Mucosa of stomach (tissue), 1 donor: ENCODE measurements at regions not wholly inside any gene's neighbourhood (a gene's known extent, or its start where the extent isn't known, plus 50 kb on each side); places are given as distances from the start of the nearest gene placed in this dataset.

Experiments used
- H3K27me3 ChIP-seq: one replicate; pipeline ENCODE4 v1.7.0; 2013; ENCODE audit warnings: mild to moderate bottlenecking, low read length; ENCODE audit not compliant: control insufficient read depth, insufficient read depth
- H3K36me3 ChIP-seq: one replicate; pipeline ENCODE4 v1.7.0; 2013; ENCODE audit warnings: low read length; ENCODE audit not compliant: control insufficient read depth, insufficient read depth
- H3K4me1 ChIP-seq: one replicate; pipeline ENCODE4 v1.7.0; 2013; ENCODE audit warnings: mild to moderate bottlenecking, low read length; ENCODE audit not compliant: control insufficient read depth, insufficient read depth
- H3K4me3 ChIP-seq: one replicate; pipeline ENCODE4 v1.7.0; 2013; ENCODE audit warnings: low read length
- H3K9ac ChIP-seq: one replicate; pipeline ENCODE4 v1.7.0; 2013; ENCODE audit warnings: mild to moderate bottlenecking, low read length, moderate library complexity
- H3K9me3 ChIP-seq: one replicate; pipeline ENCODE4 v1.7.0; 2013; ENCODE audit warnings: mild to moderate bottlenecking, low read length, moderate library complexity; ENCODE audit not compliant: control insufficient read depth
- donor health status: Pancreatic carcinoma.

GRCh38 chr14:104298458-104298857 is 160.1 kb downstream of the KIF26A start:
- H3K9ac ChIP-seq = no peak overlapping the region

DNA sequence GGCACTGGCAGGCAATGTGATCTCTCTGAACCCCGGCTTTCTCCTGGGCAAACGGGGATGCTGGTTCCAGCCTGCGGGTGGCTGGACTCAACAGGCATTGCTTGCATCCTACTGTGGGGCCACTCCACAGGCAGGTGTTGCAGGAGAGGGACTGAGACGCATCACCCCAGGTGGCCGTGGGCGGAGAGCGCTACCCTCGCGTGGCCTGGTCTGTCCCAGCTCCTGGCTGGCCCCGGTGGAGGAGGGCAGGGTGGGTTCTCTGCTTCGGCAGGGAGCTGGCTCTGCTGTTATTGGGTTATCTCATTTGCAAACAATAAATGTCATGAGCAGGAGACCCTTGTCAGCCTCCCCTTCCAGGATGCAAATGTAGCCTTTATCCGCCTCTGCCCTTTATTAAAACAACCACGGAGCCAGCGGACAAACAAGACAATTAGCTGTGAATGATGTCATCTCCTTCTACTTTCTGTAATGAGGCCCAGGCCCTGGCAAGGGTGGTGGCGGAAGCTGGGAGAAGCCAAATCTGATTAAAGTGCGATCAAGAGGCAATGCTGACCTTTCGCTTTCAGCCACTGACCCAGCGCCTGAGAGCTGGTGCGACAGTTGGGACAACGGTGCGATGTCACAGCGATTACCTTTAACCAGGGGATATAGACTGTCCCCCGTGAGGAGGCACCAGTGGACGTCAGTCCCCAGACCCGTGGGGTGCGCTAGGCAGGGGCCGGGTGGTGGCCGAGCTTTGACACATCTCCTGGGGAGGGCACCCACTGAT is 161.8 kb downstream of the KIF26A start:
- no peak overlapping the region for H3K4me3 ChIP-seq
- H3K9ac ChIP-seq = no peak overlapping the region
- no peaks in the 10 kb centered on the region for H3K9me3 ChIP-seq
- H3K36me3 ChIP-seq = no peaks in the 10 kb centered on the region
- no peaks in the 10 kb centered on the region for H3K27me3 ChIP-seq
- no peaks in the 10 kb centered on the region for H3K4me1 ChIP-seq

More at GRCh38 chr14:104298458-104298857, 160.1 kb downstream of the KIF26A start:
- peaks cover 3% of the 10 kb centered on the region for H3K27me3 ChIP-seq
- no peaks in the 10 kb centered on the region for H3K9me3 ChIP-seq
- H3K36me3 ChIP-seq = no peaks in the 10 kb centered on the region
- no peak overlapping the region for H3K4me3 ChIP-seq
- H3K4me1 ChIP-seq = no peaks in the 10 kb centered on the region

- Histone ChIP-seq H3K9ac (no peak overlapping the region), H3K27me3 (no peaks in the 10 kb centered on the region), H3K4me3 (no peak overlapping the region), H3K9me3 (no peaks in the 10 kb centered on the region), H3K36me3 (no peaks in the 10 kb centered on the region), H3K4me1 (no peaks in the 10 kb centered on the region)
Observed at GRCh38 chr14:104301731-104302460, 163.5 kb downstream of the KIF26A start.

- no peaks in the 10 kb centered on the region for H3K9me3 ChIP-seq
- no peak overlapping the region for H3K4me3 ChIP-seq
- no peaks in the 10 kb centered on the region for H3K27me3 ChIP-seq
- H3K9ac ChIP-seq = no peak overlapping the region
- no peaks in the 10 kb centered on the region for H3K36me3 ChIP-seq
- no peaks in the 10 kb centered on the region for H3K4me1 ChIP-seq
Observed at GRCh38 chr14:104302794-104303405, 164.5 kb downstream of the KIF26A start.

- H3K4me1 ChIP-seq = no peaks in the 10 kb centered on the region
Observed at GRCh38 chr14:104303705-104304425, 165.5 kb downstream of the KIF26A start.

DNA sequence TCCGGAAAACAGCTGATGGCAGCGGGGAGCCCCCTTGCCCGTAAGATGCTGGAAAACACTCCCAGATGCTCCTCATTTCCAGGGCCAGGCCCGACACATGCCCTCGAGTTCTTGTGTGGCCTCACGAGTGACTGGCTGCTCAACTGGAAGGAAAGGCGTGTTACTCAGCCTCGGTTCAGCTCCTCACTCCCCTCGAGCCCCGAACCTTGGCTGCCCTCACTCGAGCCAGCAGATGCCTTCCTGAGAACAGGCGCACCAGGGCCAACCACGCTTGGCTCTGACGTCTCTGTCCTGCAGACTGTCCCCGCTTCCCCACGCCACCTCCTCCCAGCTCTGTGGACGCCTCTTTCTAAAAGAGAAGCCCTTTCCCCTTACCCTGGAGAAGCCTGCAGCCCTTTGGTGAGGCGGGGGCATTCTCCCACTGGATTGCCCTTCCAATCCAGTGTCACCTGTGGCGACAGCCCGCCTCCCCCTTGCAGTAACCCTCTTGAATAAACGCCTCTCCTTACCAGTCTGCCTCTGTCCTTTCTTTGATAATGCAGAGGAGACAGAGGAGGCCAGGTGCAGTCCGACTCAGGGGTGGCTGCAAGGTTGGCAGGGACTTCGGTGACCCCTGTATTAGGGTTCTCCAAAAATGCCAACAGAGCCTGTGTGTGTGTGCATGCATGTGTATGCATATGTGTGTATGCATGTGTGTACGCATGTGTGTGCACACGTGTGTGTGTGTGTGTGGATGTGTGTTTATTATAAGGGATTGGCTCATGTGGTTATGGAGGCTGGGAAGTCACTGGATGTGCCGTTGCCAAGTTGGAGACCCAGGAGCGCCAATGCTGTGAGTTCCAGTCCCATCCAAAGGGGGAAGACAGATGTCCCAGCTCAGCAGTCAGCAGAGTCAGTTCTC is 166.3 kb downstream of the KIF26A start:
- Histone ChIP-seq H3K27me3 (no peaks in the 10 kb centered on the region), H3K9ac (no peak overlapping the region), H3K4me3 (no peak overlapping the region), H3K4me1 (no peaks in the 10 kb centered on the region), H3K36me3 (no peaks in the 10 kb centered on the region), H3K9me3 (no peaks in the 10 kb centered on the region)

More at GRCh38 chr14:104303705-104304425, 165.5 kb downstream of the KIF26A start:
- H3K9ac ChIP-seq = no peak overlapping the region
- H3K9me3 ChIP-seq = no peaks in the 10 kb centered on the region
- no peaks in the 10 kb centered on the region for H3K36me3 ChIP-seq
- no peak overlapping the region for H3K4me3 ChIP-seq
- no peaks in the 10 kb centered on the region for H3K27me3 ChIP-seq

DNA sequence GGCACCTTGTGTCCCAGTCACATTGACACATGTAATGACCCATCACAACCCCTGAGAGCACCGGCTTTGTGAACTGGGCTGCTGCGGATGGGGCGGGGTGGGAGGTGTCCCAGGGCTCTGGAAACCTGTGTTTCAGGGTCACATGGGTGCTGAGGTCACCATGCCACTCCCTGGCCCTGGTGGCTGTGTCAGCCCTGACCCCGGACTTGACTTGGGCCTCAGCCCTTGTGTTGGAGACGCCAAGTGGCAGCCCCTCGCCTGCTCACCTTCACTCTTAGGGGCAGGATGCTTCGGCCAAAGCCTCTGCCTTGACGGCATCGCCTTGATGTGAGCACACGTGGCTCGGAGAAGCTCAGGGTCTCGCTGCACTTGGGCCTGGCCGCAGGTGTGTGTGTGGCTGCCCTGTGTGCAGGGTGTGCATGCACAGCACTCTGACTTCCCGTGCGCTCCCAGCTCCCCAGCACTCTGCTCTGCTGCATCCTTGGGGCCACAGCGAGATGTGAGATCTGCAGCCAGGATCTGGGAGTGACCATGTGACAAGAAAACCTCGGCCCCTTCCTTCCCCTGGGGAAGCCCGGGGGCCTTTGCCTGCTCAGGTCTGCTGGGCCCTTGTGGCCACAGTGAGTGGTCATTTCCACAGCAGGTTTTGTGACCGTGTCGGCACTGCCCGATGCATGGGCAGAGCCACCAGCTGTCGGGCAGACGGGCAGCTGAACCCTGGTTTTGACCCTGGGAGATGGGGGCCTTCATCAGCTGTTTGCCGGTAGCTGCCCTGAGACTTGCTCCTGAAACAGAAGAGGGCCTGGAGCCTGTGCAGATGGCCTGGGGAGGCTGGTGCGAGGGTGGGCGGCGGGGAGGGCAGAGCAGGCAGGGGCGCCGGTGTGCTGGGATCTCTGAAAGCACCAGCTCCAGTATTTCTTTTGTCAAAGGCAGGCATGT is 167.4 kb downstream of the KIF26A start:
- H3K27me3 ChIP-seq = no peaks in the 10 kb centered on the region
- no peak overlapping the region for H3K4me3 ChIP-seq
- no peaks in the 10 kb centered on the region for H3K9me3 ChIP-seq
- no peaks in the 10 kb centered on the region for H3K36me3 ChIP-seq
- no peaks in the 10 kb centered on the region for H3K4me1 ChIP-seq
- H3K9ac ChIP-seq = no peak overlapping the region

DNA sequence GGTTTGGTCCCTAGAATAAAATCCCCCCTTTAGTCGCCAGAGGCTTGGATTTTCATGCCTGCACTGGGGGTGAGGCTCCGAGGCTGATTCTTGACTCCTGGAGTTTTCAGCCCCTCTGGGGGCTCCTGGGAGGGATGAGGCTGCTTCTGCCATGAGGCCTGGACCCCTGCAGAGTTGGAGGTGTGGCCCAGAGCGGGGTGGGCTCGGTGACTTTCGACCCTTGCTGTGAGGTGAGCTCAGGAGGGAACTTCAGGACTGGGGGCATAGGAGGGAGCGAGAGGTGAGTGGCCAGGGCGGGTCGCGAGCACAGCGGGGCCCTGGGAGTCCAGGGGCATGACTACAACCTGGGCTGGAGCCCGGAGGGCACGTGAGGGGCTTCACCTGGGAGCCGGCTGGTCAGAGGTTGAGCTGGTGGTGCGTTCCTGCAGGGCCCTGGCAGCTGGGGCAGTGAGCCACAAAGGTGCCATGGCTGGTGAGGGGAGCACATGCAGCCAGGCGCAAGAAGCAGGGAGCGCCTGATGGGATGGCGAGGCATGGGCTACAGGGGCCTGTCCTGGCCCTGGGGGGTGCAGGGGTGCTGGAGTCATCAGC is 168.2 kb downstream of the KIF26A start:
- Histone ChIP-seq H3K9ac (no peak overlapping the region), H3K36me3 (no peaks in the 10 kb centered on the region), H3K4me3 (no peak overlapping the region), H3K4me1 (no peaks in the 10 kb centered on the region), H3K9me3 (no peaks in the 10 kb centered on the region), H3K27me3 (no peaks in the 10 kb centered on the region)

DNA sequence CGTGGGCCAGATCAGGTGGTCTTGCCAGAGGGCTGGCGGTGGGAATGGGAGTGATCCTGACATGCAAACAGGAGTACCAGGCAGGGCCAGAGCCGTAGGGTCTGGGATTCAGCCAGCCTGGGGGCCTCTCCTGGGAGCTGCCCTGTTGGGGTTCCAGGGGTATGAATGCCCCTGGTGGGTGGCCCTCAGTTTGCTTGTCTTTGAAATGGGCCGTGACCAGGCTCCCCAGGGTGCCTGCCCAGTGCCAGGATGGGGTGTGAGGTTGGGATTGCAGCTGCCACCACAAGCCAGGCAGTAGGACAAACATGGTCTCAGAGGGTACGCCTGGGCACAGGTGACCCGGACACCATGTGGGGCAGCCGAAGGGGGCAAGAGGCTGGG is 168.8 kb downstream of the KIF26A start:
- H3K4me1 ChIP-seq = no peaks in the 10 kb centered on the region
- H3K9me3 ChIP-seq = no peaks in the 10 kb centered on the region
- no peaks in the 10 kb centered on the region for H3K36me3 ChIP-seq
- no peak overlapping the region for H3K4me3 ChIP-seq
- no peak overlapping the region for H3K9ac ChIP-seq
- no peaks in the 10 kb centered on the region for H3K27me3 ChIP-seq

- Histone ChIP-seq H3K9me3 (no peaks in the 10 kb centered on the region), H3K36me3 (no peaks in the 10 kb centered on the region), H3K4me3 (no peak overlapping the region), H3K4me1 (no peaks in the 10 kb centered on the region), H3K27me3 (no peaks in the 10 kb centered on the region), H3K9ac (no peak overlapping the region)
Observed at GRCh38 chr14:104307627-104308401, 169.4 kb downstream of the KIF26A start.
